H54 (cell line): ENCODE measurements at regions not wholly inside any gene's neighbourhood (a gene's known extent, or its start where the extent isn't known, plus 50 kb on each side); places are given as distances from the start of the nearest gene placed in this dataset.

Experiments
- DNase-seq: peaks from one replicate; pipeline ENCODE4 v3.0.0; 2011; ENCODE audit warnings: low spot score, mixed read lengths; ENCODE audit not compliant: insufficient read length
- FAIRE-seq: peaks from 3 replicates; lab custom pipeline; 2011; peaks lifted over from hg19 to GRCh38; lab: Jason Lieb, UNC
- POLR2A ChIP-seq: IDR thresholded peaks from 2 replicates; pipeline ENCODE4 v1.6.1; 2011; ENCODE audit warnings: low read depth, mild to moderate bottlenecking, low read length

- no peak for TF ChIP-seq POLR2A
- FAIRE-seq (no peak), DNase-seq (no peak)
These were observed 414.0 kb downstream of the GATA3 start for GRCh38 chr10:8468477-8468876.

GRCh38 chr10:8473205-8473604 lies 418.7 kb downstream of the GATA3 start:
- no peak for DNase-seq
- no peak for FAIRE-seq

GRCh38 chr10:8477300-8477699 lies 422.8 kb downstream of the GATA3 start:
- no peak for TF ChIP-seq POLR2A
- no peak for FAIRE-seq
- DNase-seq, result no peak

More at GRCh38 chr10:8473205-8473604, 418.7 kb downstream of the GATA3 start:
- no peak for TF ChIP-seq POLR2A

GRCh38 chr10:8481718-8482504 lies 427.4 kb downstream of the GATA3 start:
- no peak for FAIRE-seq

GRCh38 chr10:8485032-8485431 lies 430.5 kb downstream of the GATA3 start:
- FAIRE-seq, result no peak
- DNase-seq, result no peak
- no peak for TF ChIP-seq POLR2A

More at GRCh38 chr10:8481718-8482504, 427.4 kb downstream of the GATA3 start:
- no peak for DNase-seq
- TF ChIP-seq POLR2A, result no peak

- no peak for TF ChIP-seq POLR2A
- DNase-seq (no peak), FAIRE-seq (no peak)
These were observed 432.9 kb downstream of the GATA3 start for GRCh38 chr10:8487346-8487745.

- DNase-seq (no peak), FAIRE-seq (no peak)
- no peak for TF ChIP-seq POLR2A
These were observed 434.7 kb downstream of the GATA3 start for GRCh38 chr10:8489232-8489631.

GRCh38 chr10:8489823-8490222 lies 435.3 kb downstream of the GATA3 start:
- TF ChIP-seq POLR2A, result no peak
- FAIRE-seq, result no peak
- DNase-seq, result no peak

GRCh38 chr10:8498290-8498689 lies 443.8 kb downstream of the GATA3 start:
- DNase-seq, result no peak
- no peak for FAIRE-seq
- no peak for TF ChIP-seq POLR2A

- no peak for DNase-seq
- no peak for TF ChIP-seq POLR2A
- FAIRE-seq, result no peak
These were observed 444.4 kb downstream of the GATA3 start for GRCh38 chr10:8498881-8499280.

GRCh38 chr10:8499312-8499711 lies 444.8 kb downstream of the GATA3 start:
- no peak for FAIRE-seq
- DNase-seq, result no peak
- no peak for TF ChIP-seq POLR2A

- TF ChIP-seq POLR2A, result no peak
- DNase-seq, result no peak
- no peak for FAIRE-seq
These were observed 445.4 kb downstream of the GATA3 start for GRCh38 chr10:8499752-8500390.

- no peak for TF ChIP-seq POLR2A
- FAIRE-seq, result no peak
- no peak for DNase-seq
These were observed 448.1 kb downstream of the GATA3 start for GRCh38 chr10:8502573-8502972.

- TF ChIP-seq POLR2A, result no peak
- DNase-seq (no peak), FAIRE-seq (no peak)
These were observed 450.0 kb downstream of the GATA3 start for GRCh38 chr10:8504499-8504898.

GRCh38 chr10:8507156-8507555 lies 452.7 kb downstream of the GATA3 start:
- FAIRE-seq, result no peak
- no peak for TF ChIP-seq POLR2A
- DNase-seq, result no peak
